ENCODE measurements at regions not wholly inside any gene's neighbourhood (a gene's known extent, or its start where the extent isn't known, plus 50 kb on each side); places are given as distances from the start of the nearest gene placed in this dataset.
"Not testable (repeated sequence)": the region's sequence is repeated elsewhere in the genome, so short reads cannot be mapped to it uniquely, and the experiment has no call there.

DNA sequence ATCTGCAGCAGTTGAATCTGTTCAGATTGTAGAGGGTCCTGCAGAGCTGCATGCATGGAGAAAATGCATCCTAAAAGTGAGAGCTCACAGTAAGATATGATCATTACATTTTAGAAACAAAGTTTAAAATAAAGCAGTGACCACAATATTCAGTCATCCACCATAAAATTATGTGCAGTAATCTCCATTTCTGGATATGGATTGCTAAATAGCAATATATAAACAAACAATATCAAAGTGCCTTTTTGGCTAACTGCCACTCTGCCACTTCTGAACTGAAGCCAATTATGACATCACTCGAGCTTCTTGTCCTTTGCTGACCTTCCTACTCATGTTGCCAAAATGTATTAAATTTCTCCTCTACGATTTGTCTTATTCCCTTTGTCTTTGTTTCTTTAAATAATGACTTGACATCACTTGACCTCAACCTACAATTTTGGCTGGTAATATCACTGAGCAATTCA is 262.0 kb upstream of the CXADR start:
- no peak for DNase-seq

DNA sequence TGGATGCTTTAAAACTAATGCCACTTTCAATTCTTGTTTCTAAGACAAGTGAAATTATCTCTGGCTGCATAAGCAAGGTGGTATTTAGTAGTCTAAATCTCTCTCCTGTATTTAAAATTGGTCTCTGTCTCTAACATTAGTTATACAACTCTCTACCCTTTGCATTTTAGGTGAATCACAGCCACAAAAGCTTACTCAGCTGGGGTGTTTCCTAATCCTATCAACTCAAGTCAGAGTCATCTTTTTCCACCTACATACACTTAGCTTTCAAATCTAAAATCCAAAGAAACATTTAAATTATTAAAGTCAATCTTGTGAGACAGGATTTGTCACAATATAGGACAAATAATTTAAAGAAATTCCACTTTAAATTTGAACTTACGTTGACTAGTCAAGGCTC is 255.1 kb upstream of the CXADR start:
- DNase-seq, result no peak

DNA sequence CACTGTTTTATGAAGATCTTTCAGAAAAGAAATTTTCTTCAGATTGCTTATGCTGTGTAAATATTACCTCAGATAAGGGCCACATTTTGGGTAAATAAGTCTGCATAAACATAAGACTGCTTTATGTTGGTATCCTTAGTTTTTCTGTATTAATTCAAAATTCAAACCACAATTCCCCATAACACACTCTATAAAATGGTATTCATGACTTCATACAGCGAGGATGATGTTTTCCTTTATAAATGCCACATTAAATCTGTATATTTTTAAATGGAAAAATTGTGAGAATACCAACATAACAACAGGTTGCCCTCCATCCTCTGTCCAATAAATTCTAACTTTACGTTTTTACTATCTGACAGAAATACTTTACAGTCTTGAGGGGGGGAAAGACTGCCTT is 248.7 kb upstream of the CXADR start:
- no peak for DNase-seq

DNA sequence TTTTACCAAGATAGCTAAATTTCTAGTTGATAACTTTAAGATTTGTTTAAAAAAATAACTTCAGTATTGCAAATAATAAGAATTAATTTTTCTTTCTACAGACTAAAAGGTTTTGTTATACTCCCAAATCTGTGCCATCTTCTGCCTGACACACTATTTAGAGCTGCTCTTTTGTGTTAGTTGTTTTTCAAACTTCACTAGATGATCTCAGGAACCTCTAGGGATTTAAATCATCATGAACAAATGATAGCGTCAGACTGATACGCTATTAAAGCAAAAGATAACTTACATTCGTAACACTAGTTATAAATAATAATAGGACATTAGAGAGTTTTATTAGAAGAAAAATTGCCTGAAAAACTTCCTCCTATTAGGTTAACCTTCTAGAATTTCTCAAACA is 243.1 kb upstream of the CXADR start:
- no peak for DNase-seq

DNA sequence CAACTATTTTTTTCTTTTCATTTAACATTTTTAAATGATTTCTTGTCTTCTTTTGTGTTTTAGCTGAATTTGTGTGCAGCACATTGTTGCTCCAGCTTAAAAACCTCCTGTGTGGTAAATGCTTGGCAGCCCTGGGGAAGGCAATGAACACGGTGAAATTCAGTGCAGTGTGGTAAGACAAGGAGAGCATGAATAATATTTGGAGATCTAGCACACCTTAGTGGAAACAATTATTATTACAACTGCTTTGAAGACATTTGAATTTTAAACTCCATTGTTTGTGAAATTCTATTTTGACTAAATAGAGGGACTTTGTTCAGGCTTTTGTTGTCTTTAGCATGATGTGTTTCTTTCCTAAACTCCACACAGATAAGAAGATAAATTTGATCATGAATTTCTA is 242.6 kb upstream of the CXADR start:
- DNase-seq, result peak; percentile 16

DNA sequence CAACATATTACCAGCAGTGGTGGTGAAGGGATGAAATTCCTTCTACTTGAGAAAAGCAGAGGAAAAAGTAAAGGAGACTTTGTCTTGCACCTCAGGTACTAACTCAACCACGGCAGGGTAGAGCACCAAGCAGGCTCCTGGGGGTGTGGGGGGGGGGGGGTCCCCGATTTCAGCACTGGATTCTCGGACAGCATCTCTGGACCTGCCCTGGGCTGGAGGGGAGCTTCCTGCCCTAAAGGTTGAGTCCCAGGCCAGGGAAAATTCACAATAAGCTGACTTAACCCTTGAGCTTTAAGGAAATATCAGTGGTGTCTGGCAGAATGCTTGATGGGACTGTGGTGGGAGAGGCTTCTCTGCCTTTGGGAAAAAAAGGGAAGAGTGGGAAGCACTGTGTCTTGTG is 233.2 kb upstream of the CXADR start:
- no peak for DNase-seq

DNA sequence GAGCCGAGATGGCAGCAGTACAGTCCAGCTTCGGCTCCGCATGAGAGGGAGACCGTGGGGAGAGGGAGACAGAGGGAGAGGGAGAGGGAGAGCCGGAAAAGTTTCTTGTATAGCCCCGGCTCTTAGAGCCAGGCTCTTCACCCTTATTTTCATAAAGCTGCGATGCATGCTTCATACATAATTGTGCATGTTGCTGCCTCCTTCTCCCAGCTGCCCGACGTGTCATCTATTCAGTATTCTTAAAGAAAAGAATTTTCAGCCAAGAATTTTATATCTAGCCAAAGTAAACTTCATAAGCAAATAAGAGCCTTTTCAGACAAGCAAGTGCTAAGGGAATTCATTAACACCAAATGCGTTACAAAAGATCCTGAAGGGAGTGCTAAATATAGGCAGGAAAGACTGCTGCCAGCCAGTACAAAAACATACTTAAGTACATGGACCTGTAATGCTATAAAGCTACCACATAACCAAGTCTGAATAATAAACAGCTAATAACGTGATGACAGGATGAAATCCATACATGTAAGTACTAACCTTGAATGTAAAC is 219.8 kb upstream of the CXADR start:
- DNase-seq, result not testable (repeated sequence)

DNA sequence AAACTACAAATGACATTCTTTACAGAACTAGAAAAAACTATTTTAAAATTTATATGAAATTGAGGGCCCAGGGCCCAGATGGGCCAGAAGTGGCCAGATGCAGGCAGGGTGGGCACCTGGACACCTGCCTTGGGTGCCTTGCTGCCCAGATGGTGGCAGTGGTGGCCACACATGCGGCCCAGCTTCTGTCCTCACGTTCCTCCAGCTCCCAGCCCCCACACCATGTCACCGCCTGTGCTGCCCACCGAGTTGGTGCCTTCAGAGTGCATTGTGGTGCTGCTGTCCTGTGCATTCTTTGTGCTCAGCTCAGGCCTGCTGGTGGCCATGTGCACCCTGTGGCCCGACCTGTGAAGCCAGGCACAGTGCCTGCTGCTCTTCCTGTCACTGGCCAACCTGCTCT is 216.8 kb upstream of the CXADR start:
- no peak for DNase-seq

DNA sequence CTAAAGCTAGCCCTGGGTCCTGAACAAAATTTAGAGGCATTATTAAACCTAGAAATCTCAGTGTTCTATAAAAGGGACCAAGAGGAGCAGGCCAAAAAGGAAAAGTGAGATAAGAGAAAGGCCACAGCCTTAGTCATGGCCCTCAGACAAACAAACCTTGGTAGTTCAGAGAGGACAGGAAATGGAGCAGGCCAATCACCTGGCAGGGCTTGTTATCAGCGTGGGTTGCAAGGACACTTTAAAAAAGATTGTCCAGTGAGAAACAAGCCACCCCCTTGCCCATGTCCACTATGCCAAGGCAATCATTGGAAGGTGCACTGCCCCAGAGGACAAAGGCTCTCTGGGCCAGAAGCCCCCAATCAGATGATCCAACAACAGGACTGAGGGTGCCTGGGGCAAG is 213.3 kb upstream of the CXADR start:
- not testable (repeated sequence) for DNase-seq

DNA sequence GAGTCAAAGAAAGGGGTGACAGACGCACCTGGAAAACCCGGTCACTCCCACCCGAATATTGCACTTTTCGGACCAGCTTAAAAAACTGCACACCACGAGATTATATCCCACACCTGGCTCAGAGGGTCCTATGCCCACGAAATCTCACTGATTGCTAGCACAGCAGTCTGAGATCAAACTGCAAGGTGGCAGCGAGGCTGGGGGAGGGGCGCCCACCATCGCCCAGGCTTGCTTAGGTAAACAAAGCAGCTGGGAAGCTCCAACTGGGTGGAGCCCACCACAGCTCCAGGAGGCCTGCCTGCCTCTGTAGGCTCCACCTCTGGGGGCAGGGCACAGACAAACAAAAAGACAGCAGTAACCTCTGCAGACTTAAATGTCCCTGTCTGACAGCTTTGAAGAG is 185.1 kb upstream of the CXADR start:
- DNase-seq, result not testable (repeated sequence)

DNA sequence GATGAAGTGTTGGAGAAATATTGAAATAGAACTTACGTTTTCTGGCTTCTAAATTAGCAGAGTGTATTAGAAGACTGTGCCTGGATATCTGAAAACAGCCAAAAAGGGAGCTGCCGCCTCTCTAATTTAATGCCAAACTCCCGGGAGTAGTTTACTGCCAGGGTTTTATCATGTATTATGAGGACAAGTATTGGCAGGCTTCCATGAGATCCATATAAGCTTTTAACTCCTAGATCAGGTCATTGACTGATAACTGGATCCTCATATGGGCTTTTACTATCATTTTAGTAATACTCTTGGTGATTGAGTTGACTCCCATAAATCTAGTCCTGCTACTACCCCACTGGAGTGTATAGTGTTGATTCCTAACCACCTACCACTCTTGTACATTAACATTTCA is 178.4 kb upstream of the CXADR start:
- no peak for DNase-seq

DNA sequence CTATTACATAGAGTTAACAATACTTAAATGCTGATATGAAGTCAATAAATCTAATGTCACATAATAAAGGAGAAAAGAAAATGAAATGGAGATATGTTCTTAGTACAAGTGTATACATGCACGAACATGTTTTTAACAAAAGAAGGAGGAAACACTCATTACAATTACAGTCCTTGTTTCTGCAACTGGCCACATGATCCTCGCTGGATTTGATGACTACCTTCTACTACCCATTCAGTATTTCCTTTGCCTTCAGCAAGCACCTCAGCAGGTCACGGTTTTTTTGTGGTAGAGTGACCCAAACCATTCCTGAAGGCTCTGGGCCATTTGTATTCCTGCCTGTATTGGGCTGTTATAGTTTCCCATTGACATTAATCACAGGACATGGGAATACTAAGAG is 172.8 kb upstream of the CXADR start:
- DNase-seq, result no peak

DNA sequence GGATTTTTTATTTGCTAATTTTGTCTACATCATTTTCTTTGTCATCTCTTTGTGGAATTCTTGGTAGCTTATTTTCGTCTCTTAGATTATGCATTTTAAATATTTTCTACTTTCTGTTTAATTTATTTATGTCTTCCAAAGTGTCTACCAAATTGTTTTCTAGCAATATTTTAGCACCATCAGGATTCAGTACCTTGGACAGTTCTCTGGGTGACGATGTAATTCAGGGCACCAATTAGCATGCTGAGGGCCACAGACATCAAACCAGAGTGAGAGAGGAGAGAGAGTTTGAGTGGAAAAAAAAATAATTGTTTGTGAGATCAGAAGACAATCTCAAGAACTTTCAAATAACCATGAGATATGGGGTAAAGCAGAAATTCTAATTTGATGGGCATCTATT is 169.8 kb upstream of the CXADR start:
- no peak for DNase-seq

DNA sequence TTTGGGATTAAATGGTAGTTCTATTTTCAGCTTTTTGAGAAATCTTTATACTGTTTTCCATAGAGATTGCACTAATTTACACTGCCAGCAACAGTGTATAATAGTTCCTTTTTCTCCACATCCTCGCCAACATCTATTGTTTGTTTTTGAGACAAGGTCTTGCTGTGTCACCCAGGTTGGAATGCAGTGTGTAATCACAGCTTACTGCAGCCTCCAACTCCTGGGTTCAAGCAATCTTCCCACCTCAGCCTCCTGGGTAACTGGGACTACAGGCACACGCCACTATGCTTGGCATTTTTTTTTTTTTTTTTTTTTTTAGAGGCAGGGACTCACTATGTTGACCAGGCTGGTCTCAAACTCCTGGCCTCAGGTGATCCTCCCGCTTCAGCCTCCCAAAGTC is 164.5 kb upstream of the CXADR start:
- DNase-seq, result no peak

DNA sequence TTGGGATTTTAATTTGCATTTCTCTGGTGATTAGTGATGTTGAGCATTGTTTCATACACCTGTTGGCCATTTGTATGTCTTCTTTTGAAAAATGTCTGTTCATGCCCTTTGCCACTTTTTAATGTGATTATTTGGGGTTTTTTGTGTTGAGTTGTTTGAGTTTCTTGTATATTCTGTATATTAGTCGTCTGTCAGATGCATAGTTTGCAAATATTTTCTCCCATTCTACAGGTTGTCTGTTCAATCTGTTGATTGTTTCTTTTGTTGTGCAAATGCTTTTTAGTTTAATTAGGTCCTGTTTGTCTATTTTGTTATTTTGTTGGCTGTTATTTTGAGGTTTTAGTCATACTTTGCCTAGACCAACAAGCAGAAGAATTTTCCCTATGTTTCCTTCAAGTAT is 164.0 kb upstream of the CXADR start:
- no peak for DNase-seq

DNA sequence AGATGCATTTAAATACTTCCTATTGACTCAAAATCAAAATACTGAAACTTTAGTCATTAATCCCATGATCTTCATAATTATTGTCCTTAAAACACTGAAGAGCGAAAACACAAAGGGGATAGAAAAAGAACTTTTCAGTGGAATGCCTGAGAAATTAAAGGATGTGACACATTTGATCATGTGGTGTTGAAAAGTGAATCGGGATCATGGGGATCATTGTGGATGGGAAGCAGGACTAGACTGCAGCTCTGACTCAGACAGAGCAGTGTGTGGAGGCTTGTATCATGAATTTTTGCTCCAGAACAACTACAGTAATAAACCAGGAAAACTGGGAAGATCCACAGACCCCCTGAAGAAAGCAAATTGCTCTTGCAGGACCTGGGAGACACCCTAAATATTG is 161.1 kb upstream of the CXADR start:
- DNase-seq, result no peak

DNA sequence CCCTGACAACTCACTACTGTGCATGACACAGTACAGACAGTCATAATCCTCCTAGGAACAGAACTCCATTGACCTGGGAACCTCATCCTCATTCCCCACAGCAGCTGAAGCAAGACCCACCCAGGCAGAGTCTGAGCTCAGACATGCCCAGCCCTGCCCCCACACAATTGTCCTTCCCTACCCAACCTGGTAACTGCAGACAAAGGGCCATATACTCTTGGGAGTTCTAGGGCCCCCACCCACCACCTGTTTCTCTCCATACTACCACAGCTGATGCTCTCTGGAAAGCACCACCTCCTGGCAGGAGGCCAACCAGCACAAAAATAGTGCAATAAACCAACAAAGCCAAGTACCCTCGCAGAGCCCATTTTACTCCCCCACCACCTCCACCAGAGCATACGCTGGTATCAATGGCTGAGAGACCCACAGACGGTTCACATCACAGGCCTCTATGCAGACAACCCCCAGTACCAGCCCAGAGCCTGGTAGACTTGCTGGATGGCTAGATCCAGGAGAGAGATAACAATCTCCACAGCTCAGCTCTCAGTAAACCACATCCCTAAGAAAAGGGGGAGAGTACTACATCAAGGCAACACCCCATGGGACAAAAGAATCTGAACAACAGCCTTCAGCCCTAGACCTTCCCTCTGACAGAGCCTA is 159.7 kb upstream of the CXADR start:
- peak; percentile 66 for DNase-seq

DNA sequence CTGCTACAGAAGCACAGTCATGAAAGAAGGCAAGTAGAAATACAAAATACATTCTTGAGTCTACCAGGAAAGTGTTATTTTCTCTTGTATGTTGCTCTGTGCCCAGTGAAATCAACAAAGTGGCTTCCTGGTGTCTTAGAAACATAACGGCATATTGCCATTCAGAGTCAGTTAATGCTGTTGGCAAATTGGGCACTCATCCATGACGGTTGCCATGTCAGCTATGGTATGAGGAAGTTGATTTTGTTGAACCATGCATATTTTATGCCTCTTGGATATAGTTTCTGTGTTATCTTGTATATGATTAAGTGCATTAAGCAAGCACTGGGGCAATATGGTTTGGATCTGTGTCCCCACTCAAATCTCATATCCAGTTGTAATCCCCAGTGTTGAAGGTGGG is 153.1 kb upstream of the CXADR start:
- DNase-seq, result no peak

DNA sequence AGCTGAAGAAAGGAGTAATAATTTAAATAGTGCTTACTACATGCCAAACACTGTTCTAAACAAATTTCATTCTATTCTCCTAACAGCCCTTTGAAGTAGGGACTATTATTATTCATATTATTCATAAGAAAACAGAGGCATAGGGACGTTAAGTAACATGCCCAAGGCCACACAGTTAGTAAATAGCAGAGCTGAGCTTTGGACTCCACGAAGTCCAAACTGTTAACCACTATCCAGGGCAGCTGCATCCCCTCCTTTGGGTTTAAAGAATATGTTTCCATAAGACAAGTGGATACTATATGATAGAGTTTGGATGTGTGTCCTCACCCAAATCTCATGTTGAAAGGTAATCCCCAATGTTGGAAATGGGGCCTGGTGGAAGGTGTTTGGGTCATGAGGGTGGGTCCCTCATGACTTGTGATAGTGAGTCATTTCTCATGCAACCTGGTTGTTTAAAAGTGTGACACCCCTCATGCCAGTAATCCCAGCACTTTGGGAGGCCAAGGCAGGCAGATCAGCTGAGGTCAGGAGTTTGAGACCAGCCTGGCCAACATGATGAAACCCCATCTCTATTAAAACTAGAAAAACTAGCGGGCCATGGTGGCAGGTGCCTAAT is 144.0 kb upstream of the CXADR start:
- no peak for DNase-seq

DNA sequence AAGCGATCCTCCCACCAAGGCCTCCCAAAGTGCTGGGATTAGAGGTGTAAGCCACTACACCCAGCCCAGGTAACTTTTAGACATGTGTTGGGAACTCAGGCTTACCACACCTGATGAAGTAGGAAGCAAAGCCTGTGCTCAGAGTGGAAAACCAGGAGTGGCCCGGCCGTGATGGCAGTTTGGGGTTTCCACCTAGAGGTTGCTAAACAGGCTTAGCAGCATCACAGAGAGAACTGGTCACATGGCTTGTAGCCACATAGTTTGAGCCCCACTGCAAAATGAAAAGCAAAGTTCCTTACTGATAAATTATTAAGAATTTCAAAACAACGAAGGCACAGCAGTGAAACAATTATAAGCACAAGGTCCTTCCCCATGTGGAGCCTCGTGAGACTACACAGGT is 142.6 kb upstream of the CXADR start:
- no peak for DNase-seq

DNA sequence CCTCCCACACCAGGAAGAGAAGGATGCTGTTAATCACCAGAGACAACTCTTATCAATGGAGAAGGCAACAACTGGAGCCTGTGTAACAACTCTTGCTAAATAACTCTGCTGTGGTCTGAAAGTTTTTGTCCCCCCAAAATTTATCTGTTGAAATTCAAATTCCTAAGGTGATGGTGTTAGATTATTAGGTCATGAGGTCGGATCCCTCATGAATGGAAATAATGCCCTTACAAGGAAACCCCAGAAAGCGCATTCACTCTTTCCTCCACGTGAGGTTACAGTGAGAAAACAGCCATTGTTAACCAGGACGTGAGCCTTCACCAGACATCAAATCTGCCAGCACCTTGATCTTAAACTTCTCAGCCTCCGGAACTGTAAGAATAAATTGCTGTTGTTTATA is 141.9 kb upstream of the CXADR start:
- no peak for DNase-seq

DNA sequence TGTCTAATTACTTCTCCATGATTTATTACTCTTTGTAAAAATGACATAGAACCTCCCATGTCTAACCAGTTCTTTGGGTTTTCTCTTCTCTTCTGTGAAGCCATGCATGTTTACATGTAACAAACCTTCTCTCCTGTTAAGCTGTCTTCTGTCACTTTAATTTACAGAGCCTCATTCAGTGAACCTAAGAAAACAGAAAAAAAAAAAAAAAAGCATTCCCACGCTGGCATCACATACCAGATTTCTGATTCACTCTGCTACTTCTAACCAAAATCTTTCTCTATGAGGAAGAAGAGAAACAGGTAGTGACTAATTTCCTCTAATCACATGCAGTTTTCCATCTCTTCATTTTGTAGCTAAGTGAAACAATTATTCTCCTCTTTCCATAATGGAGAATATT is 141.4 kb upstream of the CXADR start:
- no peak for DNase-seq

DNA sequence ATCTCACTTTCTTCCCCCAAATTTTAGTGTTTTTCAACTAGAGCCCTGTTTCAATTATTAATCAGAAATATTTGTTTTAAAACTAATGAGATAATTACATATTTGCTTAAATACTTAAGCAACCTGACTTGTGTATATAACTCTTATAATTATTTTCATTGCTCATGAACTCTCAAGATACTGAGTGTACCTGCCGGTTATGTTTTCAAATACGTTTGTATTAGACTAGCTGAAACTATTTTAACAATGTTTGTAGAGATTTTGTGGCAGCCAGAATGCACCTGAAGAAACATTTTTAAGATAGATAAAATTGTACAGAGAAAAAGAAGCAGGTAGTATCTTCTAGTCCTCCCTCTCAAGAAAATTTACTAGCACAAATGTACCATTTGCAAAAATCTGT is 140.6 kb upstream of the CXADR start:
- DNase-seq, result no peak

DNA sequence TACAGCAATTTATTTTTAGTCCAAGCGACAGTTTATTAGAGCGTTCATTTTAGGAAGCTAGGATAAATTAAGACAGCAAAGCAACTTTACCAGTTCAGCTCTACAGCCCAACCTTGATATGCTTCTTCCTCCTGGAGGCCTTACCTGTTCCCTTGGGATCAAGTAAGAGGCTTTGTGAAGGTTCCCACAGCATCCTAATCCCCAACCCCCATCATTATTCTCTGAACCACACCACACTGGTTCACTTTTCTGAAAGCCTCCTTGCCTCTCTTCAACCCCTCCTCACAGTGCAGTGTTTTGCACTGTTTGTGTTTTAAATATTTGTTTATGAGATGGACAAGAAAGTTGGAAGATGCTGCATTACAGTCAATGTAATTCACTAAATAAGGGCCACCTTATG is 126.3 kb upstream of the CXADR start:
- peak; percentile 43 for DNase-seq

DNA sequence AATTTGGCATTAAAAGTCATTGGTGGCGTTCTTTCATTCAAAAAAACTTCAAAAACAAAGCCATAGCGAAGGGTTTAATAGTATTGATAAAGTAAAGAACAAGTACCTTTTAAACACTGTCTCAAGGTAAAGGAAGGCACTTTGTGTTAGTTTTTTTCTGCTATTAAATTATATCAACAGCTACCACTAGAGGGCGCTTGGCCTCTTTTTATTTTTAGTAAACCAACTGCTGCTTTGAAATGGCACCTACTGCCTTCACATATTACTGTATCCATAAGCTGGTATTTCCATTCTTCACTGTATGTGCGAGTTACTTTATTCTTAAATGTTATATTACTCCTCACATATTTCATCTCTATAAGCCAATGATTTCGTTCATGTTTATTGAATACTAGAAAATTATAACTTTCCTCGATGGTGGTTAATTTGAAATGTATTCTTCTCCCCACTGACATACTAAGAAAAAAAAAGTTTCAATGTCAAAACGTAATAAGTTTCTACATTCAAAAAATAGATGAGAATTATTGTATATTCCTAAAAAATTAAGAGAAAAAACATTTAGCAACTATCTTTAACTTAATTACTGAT is 125.7 kb upstream of the CXADR start:
- DNase-seq, result peak; percentile 83
